SW480 (cell line): ENCODE measurements at regions not wholly inside any gene's neighbourhood (a gene's known extent, or its start where the extent isn't known, plus 50 kb on each side); places are given as distances from the start of the nearest gene placed in this dataset.

Source experiments
- DNase-seq: peaks from one replicate; pipeline ENCODE4 v3.0.0-alpha.2; 2016; ENCODE audit warnings: low spot score

GRCh38 chr12:92650228-92650822, 52.5 kb upstream of the PLEKHG7 start:
- no peak for DNase-seq

DNA sequence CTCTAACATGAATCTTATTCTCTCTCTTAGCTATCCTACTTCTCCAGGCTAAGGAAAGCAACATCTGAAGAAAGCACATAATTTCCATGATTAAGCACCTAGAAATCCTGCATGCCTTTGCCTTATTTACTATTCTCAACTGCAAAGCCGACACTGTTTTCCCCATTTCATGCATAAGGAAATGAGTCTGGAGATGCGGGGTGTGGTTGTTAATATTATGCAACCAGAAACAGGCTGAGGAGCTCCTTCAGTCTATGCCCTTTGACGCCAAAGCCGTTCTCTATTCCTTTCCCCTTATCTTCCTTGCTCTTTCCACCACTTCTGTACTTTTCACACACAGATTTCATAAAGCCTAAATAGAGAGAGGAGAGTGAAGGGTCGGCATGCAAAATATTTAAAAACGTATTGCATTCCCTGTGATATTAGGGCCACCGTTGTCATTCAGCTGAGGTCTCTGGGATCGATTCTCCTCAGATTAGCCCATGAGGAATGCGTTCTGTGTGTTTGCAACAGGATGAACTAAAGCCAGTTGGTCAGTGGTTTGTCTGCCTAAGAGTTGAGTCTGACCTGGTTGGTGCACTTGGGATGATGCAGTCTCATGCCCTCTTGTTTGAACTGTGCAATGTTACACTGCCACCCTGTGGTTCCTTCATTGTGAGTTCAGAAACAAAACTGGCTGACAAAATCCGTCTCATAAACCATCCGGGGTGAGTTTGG, 53.1 kb upstream of the PLEKHG7 start:
- DNase-seq = peak; percentile 78

DNA sequence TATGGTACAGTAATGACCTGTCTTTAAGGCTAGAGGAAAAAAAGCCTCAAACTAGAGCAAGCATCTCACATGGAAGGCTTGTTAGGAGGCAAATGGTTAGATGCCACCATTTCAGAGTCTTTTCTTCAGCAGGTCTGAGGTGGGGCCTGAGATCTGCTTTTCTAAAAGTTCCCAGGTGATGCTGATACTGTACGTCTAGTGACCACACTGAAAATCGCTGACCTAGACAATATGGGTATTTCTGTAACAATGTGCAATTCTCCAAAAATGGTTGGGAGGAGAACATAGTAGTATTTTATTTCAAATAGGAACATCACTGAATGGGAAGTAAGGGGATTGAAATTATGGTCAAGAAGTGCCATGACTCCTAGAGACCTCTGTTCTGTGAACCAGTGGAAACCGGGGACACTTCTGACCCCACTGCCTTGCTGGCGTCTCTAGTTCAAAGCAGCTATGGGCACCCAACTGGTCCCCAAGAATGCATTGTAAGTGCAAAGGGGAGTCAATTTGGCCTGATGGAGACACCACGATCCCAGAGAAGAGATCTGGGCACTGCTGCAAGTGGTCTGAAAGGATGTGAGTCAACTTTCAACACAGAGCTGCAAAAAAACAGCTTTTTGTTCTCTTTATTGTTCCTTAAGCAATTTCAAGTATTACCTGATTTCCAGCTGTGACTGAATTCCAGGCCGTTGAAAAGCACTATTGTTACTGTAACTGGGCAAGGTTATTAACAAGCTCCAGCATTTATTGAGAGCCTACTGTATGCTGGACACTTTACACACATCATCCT, 54.4 kb upstream of the PLEKHG7 start:
- no peak for DNase-seq

GRCh38 chr12:92641291-92641690, 61.5 kb upstream of the PLEKHG7 start:
- no peak for DNase-seq

- no peak for DNase-seq
Measured at GRCh38 chr12:92640691-92641090, 62.1 kb upstream of the PLEKHG7 start.

GRCh38 chr12:92639017-92639416, 63.8 kb upstream of the PLEKHG7 start:
- no peak for DNase-seq

DNA sequence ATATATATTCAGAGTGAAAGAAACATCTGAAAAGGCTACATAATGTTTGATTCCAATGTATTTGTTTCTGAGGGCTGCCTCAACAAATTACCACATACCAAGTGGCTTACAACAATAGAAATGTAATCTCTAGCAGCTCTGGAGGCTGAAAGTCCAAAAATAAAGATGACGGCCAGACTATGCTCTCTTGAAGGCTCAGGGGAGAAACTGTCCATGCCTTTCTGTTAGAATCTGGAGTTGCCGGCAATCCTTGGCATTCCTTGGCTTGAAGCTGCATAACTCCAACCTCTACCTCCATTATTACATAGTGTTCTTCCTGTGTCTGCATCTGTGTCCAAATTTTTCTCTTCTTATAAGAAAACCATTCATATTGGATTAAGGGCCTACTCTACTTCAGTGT, 68.1 kb upstream of the PLEKHG7 start:
- DNase-seq = no peak

DNA sequence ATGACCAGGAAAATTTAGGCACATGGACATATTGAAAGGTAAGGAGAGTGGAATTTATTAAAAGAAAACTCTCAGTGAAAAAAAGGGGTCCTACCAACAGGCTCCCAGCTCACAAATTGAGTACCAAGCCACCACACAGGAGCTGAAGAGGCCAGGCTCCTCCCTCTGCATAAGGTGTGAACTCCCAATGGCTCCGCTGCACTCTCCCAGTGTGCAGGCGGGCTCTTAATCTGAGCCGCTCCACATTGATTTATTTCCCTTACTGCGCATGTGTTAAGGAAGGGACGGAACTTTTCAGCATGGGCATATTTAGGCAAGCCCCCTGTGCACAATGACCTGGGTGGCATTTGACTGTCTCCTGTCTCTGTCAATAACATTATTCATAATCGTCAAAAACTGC, 68.6 kb upstream of the PLEKHG7 start:
- no peak for DNase-seq

DNA sequence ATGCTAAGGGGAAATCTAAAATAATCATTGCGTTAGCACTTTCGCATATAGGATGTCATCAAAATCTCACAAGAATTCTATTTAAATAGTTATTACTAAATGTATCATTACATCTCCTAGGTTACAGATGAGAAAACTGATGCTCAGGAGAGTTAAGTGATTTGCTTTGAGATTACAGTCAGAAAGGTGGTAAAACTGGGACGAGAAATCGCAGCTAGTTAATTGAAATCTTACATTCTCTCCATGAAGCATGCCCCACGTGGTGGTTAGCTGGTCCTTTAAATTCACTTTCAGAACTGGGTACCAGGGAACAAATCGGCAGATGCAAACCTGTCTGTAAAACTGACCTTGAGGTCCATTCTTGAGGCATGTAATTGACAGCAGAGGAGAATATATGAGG, 71.8 kb upstream of the PLEKHG7 start:
- no peak for DNase-seq

DNA sequence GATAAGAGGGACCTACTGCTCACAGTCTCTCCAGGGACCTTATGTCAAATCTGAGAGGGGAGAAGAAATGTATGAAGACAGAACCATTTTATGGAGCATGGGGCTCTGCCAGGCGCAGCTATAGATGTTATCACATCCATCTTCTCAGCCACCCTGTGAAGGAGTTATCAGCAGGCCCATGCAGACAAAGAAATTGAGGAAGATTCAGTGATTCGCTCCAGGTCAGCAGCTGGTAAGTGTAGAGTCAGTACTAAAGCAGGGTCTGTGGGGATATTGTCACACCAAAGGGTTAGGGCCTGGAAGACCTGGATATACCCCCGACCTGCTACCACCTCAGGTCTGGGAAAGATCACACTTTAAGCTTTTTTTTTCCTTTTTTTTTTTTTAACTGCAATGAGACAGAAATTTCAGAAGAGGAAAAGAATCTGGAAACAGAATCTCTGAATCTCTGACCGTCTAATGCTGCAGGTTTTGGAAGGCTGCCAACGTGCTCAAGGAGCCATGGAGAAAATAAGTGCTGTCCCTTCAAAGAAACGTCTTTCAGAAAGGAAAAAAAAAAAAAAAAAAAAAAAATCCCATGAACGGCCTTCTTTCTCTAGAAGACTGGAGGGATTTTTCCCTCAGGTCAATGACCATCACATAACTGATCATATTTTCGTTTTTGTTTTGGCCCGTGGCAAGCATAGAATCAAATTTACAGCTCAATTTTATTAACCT, 73.3 kb upstream of the PLEKHG7 start:
- no peak for DNase-seq

DNA sequence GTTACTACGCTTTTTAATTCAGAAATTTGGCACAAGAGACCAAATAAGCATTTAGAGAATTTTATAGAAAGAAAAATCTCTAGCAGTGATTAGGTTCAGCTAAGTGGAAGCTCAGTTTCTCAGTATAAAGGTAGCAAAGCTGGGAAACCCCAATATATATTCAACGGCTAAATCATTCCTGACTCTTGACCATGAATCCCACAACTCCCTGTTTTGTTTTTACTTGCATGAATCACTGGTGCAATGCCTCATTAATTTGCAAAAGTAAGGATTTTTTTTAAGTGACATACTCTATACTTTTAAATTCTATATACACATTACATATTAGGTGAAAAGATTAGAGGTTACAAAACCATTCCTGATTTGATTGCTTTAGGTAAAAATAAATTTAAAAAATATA, 74.3 kb upstream of the PLEKHG7 start:
- DNase-seq = no peak

GRCh38 chr12:92627511-92627910, 75.3 kb upstream of the PLEKHG7 start:
- DNase-seq = no peak

DNA sequence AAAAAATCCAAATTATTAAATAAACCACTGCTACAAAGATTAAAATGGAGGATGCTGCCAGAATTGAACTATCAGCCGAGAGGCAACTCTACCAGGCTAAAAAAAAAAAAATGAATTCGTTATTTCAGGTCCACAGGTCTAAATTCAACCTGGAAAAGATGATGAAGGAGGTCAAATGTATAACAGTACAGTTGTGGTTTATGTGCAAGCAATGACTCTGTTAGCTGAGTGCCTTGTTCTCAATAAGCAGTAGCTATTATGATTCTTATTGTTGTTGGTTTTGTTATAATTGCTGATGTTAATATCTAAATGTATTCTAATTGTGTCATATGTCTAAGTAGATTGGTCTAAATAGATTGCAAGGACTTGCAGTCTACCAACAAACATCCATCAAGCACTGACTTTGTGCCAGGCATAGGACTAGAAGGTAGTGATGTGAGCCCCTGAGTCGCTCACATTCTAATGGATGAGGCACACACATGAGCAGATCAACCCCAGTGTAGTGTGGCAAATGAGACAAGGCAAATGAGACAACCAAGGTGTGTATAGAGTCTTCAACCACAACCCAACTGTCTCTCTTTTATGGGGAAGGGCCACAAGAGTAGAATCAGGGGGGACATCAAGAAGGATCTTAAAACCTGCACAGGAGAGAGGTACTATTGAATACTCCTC, 77.0 kb upstream of the PLEKHG7 start:
- DNase-seq = no peak

- DNase-seq = no peak
Measured at GRCh38 chr12:92624236-92624635, 78.6 kb upstream of the PLEKHG7 start.

GRCh38 chr12:92623386-92623785, 79.4 kb upstream of the PLEKHG7 start:
- no peak for DNase-seq

GRCh38 chr12:92621833-92622232, 81.0 kb upstream of the PLEKHG7 start:
- DNase-seq = no peak

GRCh38 chr12:92621312-92621711, 81.5 kb upstream of the PLEKHG7 start:
- DNase-seq = no peak

- no peak for DNase-seq
Measured at GRCh38 chr12:92619730-92620684, 82.8 kb upstream of the PLEKHG7 start.

GRCh38 chr12:92619026-92619425, 83.8 kb upstream of the PLEKHG7 start:
- DNase-seq = no peak

- no peak for DNase-seq
Measured at GRCh38 chr12:92615703-92616102, 87.1 kb upstream of the PLEKHG7 start.

DNA sequence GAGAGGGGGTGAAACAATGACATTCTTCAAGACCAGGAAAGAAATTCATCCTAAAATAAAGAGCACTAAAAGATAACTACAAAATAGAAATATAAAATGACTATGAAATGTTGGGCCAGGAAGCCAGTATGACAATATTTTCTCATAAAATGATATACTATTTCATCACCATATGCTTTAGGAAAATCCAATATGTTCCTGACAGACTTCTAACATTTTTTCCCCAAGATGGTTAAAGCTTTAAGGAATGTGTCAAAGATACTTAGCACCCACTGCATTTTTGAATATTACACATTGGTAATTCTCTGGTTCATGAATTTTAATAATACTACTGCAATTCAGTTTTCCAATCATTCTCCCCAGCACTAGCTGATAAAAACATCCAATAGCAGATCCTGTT, 87.7 kb upstream of the PLEKHG7 start:
- no peak for DNase-seq
